ENCODE measurements at regions not wholly inside any gene's neighbourhood (a gene's known extent, or its start where the extent isn't known, plus 50 kb on each side); places are given as distances from the start of the nearest gene placed in this dataset.
A peak's percentile ranks its signal among the peaks of the same experiment; 100 is the strongest.
"Not testable (repeated sequence)": the region's sequence is repeated elsewhere in the genome, so short reads cannot be mapped to it uniquely, and the experiment has no call there.

DNA sequence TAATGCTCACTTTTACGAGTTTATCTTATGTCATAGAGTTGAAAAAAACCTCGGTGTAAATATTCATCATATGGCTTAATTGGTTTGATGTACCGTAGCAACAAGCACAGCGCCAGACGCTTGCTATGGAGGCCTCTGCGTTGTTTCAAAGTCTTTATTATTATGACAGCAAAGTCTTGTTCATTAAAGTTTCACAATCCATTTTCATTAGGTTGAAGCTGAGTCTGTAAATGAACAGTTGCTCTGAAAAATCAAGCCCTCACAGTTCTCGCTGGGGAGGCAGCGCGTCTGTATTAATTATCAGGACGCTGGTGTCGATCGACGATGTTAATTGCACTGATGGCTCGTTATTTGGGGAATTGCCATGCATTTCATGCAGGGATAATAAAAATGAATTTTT, 185.6 kb downstream of the INSC start:
- DNase-seq: no peak

GRCh38 chr11:15307619-15308024, 192.9 kb downstream of the INSC start:
- DNase-seq: no peak

GRCh38 chr11:15308840-15309239, 194.1 kb downstream of the INSC start:
- DNase-seq: no peak

GRCh38 chr11:15309296-15309695, 194.6 kb downstream of the INSC start:
- no peak for DNase-seq

GRCh38 chr11:15313862-15314261, 199.1 kb downstream of the INSC start:
- DNase-seq: no peak

GRCh38 chr11:15318814-15319213, 204.1 kb downstream of the INSC start:
- no peak for DNase-seq

- no peak for DNase-seq
Measured at GRCh38 chr11:15326520-15326919, 211.8 kb downstream of the INSC start.

DNA sequence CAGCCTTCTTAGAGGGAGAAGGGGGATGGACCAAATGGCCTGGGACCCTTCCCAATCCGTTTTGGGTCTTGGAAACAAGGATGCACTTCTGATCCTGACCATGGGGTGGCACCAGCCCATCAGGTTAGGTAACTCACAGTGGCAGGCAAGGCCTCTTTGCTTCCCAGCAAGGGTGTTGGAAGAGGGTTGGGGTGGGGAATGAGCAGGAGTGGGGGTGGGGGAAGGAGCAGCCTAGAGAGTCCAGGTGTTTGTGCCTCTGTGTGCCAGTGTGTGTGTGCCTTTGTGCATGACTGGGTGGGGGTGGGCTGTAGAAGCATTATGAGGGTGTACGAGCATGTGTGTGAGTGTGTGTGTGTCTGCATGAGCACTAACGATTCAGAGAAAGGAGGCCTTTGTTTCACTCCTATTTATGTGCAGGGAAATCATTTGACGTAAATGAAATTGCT, 213.1 kb downstream of the INSC start:
- DNase-seq: peak; percentile 8 to 68

DNA sequence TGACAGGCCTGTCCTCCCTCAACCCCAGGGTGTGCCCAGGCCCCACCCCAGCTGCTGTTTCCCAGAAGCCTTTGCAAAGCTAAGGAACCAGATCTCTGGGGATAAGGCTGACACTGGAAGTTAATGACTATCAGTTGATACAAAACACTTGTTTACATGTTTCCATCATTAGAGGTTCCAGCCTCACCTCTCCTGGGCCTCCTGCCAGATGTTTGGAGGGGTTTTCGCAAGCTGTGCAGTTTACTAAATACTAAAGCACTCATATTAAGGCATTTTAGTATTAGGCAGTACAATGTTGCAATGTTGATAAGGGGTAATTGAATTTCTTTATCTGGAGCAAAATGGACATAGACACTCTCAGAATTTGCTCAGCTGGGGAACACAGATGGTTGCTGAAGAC, 218.7 kb downstream of the INSC start:
- DNase-seq: no peak

- DNase-seq: no peak
Measured at GRCh38 chr11:15334766-15335165, 220.0 kb downstream of the INSC start.

DNA sequence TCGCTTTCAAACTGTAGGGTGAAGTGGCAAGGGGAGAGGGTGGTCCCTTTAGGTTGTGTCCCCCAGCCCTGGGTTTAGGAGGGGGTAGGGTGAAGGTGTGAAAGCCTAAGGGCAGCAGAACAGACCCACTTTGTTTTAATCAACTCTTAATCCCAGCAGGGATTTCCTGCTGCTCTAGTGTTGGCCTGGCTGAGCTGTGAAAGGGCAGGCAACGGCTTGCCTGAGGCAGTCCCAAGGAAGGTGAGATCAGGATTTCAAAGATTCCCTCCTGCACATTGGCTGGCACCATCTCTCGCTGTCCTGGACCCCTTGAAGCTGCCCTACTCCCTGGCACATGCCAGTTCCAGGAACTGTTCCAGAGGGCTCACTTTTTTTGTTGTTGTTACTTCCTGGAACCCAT, 221.3 kb downstream of the INSC start:
- DNase-seq: no peak

GRCh38 chr11:15339302-15339701, 224.6 kb downstream of the INSC start:
- DNase-seq: no peak

- no peak for DNase-seq
Measured at GRCh38 chr11:15341587-15341986, 226.9 kb downstream of the INSC start.

GRCh38 chr11:15342163-15342562, 227.4 kb downstream of the INSC start:
- no peak for DNase-seq

DNA sequence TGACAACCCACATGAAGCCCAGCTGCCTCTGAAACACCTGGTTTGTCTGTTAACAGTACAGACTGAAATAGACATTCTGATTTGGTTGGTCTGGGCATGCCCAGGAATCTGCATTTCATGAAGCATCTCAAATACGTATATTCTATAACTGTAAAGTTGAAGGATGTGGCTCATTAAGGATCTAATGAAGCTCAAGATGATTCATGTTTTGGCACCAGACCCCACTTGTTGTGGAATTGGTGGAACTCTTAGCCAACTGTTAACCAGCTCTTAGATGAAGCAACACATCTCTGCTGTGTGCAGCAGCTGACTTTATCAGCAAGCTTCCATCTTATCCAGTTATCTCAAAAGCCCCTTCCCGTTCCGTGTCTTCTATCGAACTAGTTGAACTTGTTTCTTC, 232.2 kb downstream of the INSC start:
- peak; percentile 6 to 7 for DNase-seq

- no peak for DNase-seq
Measured at GRCh38 chr11:15347969-15348734, 233.4 kb downstream of the INSC start.

- DNase-seq: no peak
Measured at GRCh38 chr11:15349413-15349812, 234.7 kb downstream of the INSC start.

DNA sequence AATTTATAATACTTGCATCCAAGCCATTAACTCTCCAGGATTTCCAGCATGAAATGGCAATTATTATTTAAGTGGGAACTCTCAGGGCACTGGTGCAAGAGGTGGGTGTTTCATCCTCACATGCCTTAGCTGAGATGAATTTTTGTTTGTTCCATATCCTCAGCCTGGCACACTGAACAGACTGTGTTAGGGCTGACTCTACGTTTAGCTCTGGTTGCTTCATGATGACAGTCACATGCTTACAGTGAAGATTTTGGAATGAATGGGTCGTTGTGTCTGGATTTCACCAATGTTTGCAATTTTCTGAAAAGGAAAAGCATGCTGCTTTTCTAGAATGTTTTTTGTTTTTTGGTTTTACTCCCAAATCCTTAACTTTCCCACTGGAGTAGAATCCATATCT, 246.6 kb downstream of the INSC start:
- DNase-seq: no peak

DNA sequence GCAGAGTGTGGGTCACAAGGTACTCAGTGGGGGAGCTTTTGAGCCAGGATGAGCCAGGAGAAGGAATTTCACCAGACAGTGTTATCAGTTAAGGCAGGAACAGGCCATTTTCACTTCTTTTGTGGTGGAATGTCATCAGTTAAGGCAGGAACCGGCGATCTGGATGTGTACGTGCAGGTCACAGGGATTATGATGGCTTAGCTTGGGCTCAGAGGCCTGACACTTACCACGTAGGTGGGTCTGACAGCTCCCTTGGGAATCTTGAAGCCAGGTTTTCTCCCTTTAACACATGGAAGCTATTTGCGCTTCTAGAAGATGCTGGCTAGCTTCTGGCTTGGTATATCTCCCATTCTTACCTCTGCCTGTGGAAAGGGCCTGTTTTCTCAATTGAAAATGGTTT, 250.6 kb downstream of the INSC start:
- DNase-seq: not testable (repeated sequence)

GRCh38 chr11:15367695-15368094, 253.0 kb downstream of the INSC start:
- DNase-seq: no peak

DNA sequence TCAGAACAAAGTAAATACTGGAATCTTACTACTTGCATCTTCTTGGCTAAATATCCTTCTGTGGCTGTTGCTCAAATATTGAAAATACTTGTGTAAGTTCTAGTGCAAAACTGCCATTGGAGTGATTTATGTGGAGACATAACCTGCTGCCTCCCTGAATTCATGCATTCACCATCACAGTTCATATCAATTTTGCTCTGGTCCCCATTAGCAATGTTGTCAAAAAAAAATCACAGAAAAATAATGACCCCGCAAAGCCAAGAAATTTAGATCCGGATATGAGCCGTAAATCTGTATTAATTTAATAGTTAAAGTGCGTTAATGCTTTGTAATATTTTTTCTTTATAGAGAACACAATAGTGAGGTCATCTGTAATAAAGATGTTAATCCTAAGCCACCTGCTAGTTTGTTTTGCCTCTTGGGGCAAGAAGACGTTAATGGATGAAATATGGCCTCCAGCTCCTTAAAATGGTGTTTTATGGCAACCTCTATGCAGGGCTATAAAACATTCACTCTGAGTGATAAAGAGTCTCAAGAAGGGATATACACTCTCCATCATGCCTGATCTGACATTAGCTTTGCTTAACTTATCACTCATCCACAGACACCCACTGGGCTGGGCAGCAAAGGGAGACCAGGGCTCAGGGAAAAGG, 255.9 kb downstream of the INSC start:
- no peak for DNase-seq

DNA sequence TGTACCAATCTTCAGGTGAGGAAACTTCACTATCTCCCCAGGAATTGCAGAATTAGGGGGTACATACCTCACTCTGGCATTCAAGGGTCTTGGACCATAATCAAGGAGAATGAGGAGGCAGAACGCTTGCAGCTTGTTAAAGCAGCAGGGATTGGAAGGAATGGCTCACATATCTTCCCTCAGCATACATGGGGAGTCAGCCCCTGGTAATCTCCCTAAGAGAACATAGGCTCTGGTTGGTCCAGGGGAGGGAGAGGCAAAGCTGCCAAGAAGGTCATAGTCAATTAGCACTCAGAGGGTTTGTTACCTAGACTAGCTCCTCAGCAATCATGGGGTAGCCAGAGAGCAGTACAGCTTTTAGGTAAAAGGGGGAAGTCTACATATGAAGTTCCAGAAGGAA, 256.8 kb downstream of the INSC start:
- no peak for DNase-seq

GRCh38 chr11:15374418-15374817, 259.7 kb downstream of the INSC start:
- no peak for DNase-seq

GRCh38 chr11:15378941-15379340, 264.2 kb downstream of the INSC start:
- no peak for DNase-seq

DNA sequence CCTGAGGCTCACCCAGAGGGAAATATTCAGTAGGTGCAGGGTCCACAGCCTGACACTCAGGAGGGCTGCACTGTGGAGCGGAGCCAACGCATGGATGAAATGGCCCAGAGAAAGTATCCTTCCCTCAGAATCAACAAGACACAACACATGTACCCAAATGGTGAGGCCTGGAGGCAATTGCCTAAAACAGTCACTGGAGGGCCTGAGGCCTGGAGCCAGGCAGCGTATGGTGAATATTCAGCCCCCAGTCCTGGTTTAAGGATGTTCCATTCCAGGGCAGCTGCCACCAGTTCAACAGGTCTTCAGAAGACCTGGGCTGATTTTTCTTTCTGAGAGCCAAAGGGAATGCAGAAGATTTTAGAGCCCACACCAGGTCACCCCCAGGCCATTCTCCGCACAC, 264.8 kb downstream of the INSC start:
- DNase-seq: no peak

Measured in NCI-H446 (cell line).